Stimulated activated CD8-positive, alpha-beta memory T cell treated with anti-CD3 and anti-CD28 coated beads, Interleukin-4, amount 100 ng/mL, for 24 hours (primary cell): ENCODE measurements at regions not wholly inside any gene's neighbourhood (a gene's known extent, or its start where the extent isn't known, plus 50 kb on each side); places are given as distances from the start of the nearest gene placed in this dataset.
"Not testable (repeated sequence)": the region's sequence is repeated elsewhere in the genome, so short reads cannot be mapped to it uniquely, and the experiment has no call there.

Source experiments
- DNase-seq: peaks from one replicate; pipeline ENCODE4 v3.0.0-alpha.2; 2020; ENCODE audit warnings: low read depth

DNA sequence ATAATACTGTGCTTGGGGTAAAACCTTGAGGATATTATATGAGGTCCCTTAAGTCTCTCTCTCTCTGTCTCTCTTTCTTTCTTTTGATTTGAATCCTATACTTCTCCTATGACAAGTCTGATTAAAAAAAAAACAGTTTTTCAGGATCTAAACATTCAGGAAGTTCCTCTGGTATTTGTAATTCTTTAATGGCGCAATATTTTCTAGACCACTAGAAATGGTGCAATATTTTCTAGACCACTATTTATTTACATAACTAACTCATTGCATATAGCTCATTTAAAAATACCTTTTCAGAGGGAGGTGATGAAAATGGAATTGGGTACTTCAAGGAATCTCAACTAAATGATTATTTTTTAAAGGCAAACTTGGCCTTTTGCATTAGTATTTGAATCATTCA lies 1235.3 kb downstream of the GATA3 start:
- DNase-seq: no peak

- DNase-seq: no peak
Measured at GRCh38 chr10:9291081-9291480, 1236.6 kb downstream of the GATA3 start.

GRCh38 chr10:9294132-9294663 lies 1239.7 kb downstream of the GATA3 start:
- DNase-seq: no peak

- no peak for DNase-seq
Measured at GRCh38 chr10:9294865-9295264, 1240.4 kb downstream of the GATA3 start.

DNA sequence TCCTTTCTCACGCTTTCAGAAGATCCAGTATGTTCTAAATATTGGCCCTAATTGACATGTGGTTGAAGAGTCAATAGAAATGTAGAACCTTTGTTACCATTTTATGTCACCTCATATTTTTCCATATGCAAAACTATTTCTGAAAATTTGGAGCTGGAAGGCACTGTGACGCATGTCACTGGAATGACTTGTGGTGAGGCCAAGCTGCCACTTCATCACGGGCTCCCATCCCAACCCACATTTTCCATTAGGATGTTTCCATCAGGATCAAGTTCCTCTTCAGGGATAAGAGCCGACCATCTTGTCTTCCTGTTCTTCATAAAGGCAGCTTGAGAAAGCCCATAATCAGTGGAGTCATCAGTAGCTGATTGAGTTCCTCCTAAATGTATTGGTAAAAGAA lies 1241.7 kb downstream of the GATA3 start:
- DNase-seq: no peak

- no peak for DNase-seq
Measured at GRCh38 chr10:9297580-9297979, 1243.1 kb downstream of the GATA3 start.

- DNase-seq: no peak
Measured at GRCh38 chr10:9299966-9300365, 1245.5 kb downstream of the GATA3 start.

GRCh38 chr10:9301148-9301547 lies 1246.7 kb downstream of the GATA3 start:
- no peak for DNase-seq

DNA sequence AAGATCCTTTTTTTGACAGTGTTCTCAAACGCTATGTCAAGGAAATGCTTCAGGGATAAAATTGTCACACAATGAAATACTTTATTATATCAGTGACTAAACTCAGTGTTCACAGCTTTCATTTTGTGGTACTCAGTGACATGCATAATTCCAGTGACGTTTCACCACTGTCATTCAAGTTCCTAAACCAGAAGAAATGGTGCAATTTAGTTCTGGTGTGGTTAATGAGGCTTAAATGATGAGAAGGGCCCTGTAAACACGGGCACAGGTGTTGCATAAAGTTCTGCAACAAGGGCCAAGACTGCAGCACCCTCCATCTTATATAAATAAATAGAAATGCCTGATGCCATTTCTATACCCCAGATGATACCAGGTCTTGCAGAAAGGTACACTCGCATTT lies 1247.1 kb downstream of the GATA3 start:
- DNase-seq: no peak

GRCh38 chr10:9302140-9302746 lies 1247.8 kb downstream of the GATA3 start:
- DNase-seq: no peak

DNA sequence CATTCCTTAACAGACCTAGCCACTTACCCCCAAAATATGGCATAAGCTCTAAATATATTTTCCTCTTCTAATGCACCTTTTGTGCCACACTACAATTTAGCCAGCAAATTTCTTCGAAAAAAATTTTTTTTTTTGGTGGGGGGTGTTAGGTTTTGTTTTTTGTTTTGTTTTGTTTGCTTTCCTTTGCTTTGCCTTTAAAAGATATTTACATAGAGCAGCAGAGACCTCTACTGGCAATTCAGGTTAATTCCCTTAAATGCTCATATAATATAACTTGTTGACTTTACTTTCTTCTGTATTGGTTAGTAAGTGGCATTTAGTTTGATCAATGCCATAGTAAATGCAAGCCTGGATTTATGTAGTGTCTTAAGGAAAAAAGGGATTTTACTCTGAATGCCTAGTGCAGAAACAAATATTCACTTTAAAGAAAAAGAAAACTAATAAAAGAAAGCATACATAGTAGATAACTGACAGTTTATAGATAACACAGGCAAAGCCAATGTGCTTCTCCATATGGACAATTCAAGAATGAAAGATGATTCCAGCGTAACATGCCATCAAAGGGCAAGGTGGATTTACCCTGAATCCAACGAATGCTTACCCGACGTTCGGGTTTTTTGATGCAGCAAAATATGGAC lies 1250.6 kb downstream of the GATA3 start:
- DNase-seq: no peak

GRCh38 chr10:9311702-9312499 lies 1257.4 kb downstream of the GATA3 start:
- DNase-seq: no peak

DNA sequence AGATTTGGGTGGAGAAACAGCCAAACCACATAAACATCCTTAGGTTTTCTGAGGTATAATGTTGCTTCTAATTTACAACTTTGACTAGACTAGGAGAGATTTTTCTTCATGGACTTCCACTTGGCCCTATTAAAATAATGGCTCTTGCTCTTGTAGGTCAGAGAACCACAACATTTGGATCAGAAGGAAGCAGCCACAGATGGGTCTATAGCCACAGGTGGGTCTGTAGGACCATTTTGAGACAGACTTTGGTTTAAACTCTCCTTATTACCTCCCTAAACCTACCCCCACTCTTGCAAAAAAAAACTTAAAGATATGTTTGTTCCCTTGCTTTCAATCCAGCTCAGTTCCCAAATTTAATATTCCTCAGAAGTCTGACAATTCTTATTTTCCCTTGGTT lies 1260.8 kb downstream of the GATA3 start:
- DNase-seq: no peak

GRCh38 chr10:9331583-9332008 lies 1277.1 kb downstream of the GATA3 start:
- DNase-seq: no peak

DNA sequence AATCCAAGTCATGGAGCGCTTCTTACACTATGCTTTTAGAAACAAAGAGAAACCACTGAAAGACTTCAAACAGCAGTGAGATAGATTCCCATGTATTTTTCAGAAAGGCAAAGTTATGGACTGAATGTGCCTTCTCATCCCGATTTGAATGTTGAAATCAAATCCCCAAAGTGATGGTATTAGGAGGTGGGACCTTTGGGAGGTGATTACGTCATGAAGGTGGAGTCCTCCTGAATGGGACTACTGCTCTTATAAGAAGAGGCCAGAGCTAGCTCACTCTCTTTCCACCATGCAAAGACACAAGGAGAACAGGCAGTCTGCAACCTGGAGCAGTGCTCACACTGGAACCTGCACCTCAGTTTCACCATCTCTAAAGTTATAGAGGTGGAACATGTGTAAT lies 1279.8 kb downstream of the GATA3 start:
- DNase-seq: no peak

DNA sequence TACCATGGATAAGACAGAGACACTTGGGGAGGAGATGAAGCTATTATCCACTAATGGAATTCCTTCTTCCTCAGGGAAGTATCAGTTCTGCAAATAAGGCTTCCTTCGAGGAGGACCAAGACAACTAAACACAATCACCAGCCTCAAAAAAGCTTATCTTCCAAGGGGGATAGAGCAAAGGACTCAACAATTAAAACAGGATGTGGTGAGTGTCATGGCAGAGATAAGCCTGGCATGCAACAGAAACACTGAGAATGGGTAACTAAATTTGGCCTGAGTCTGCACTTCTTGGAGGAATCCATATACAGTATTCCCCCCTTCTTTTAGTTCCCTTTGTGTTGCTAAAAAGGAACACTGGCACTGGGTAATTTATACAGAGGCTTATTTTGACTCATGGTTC lies 1285.2 kb downstream of the GATA3 start:
- DNase-seq: no peak

GRCh38 chr10:9342885-9343570 lies 1288.5 kb downstream of the GATA3 start:
- no peak for DNase-seq

DNA sequence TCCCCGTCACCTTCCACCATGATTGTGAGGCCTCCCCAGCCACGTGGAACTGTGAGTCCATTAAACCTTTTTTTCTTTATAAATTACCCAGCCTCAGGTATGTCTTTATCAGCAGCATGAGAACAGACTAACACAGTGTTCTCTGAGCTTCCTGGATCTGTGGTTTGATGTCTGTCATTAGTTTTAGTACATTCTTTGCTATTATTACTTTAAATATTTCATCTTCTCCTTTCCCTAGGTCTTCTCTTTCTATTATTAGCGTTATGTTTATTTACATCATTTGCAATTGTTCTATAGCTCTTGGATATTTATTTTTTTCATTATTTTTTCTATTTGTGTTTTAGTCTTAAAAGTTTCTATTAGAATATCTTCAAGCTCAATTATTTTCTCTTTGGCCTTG lies 1293.4 kb downstream of the GATA3 start:
- not testable (repeated sequence) for DNase-seq

GRCh38 chr10:9357471-9357870 lies 1303.0 kb downstream of the GATA3 start:
- no peak for DNase-seq

DNA sequence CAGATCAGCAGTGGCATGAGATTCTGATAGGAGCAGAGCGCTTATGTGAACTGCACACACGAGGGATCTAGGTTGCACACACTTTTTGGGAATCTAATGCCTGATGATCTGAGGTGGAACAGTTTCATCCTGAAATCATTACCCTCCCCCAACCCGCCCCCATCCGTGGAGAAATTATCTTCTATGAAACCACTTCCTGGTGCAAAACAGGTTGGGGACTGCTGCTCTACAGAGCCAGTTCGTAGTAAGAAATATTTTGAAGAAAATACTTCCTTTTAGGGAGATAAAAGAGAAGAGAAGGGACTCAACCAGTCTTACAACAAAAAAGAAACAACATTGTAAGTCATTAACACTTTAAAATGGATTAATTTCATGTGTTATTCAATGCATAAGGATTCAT lies 1308.2 kb downstream of the GATA3 start:
- no peak for DNase-seq

DNA sequence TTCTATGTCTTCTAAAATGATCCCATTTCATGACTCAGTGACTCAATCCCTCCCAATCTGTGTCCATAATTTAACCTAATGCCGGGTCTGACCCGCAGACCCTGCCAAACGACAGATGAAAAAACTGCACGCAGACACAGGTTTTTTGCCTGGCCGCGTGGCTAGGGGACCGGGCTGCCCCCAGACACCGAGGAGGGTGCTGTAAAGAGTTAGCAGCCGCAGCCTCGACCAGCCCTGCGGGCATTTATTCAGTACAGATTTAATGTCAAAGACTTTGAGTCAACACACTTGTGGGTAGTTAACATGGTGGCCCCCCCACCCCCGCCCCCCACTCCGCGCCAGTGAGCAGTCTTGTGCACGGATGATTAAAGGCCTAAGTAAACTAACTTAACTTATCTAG lies 1324.7 kb downstream of the GATA3 start:
- no peak for DNase-seq

DNA sequence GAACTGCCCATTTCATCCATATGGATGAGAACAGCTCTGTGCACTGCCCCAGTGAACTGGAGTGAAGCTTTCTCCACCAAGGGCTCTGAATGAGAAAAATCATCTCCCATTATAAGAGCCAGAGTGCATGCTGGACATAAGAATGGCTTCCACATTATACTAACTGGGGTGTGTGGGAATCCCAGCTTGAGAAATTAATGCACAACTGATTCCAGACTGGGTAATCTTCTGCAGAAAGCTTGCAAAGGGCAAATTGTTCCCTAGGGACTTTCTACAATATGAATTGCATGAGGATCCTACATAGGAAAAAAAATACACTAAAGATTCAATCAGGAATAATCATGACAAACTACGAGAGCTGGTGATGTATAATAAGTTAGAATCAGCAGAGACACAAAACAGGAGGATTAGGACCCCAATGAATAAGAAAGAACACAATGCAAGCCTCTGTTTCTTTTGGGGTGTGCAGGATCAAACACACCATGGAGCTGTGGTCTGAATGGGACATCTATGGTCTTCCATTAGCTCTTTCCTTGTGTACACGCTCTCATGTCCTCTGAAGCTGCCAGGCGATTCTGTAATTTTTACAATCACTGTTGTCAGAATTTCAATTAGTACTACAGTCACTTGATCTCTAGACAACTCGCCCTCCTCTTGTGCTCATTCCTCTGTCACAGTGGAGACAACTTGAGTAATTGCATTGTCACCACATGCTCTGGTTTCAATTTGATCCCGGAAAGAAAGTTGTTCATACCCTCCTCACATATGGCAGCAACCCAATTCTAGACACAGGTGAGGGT lies 1327.4 kb downstream of the GATA3 start:
- DNase-seq: no peak
